UCSD-AML1 (cell line): ENCODE measurements at regions not wholly inside any gene's neighbourhood (a gene's known extent, or its start where the extent isn't known, plus 50 kb on each side); places are given as distances from the start of the nearest gene placed in this dataset.

ENCODE experiments used
- DNase-seq: peaks from one replicate; lab custom pipeline; 2025; ENCODE audit not compliant: unreplicated experiment; lab: John Stamatoyannopoulos, UW

DNA sequence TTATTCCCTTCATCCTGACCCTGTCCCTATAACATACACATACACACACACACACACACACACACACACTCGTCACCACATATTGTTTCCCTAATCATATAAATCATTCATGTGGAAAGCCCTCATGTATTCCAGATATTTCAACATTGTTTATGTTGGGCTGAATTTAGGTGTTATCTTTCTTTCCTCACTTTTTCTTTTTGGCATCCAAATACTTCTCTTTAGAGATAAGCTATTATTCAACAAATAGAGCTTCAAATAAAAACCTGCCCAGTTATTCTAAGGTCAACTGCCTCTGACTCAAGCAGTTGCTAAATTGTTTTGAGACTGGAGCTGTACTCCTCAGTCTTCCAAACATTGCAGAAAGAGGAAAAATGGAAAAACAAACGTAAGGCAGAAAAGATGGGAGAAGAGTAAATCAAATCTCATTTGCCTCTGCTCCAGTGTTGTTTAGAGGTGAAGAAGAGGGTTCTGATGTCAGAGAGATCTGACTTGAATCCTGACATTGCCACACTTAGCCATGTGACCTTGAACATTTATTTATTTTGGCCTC is 215.7 kb downstream of the GAS1 start:
- DNase-seq: no peak

DNA sequence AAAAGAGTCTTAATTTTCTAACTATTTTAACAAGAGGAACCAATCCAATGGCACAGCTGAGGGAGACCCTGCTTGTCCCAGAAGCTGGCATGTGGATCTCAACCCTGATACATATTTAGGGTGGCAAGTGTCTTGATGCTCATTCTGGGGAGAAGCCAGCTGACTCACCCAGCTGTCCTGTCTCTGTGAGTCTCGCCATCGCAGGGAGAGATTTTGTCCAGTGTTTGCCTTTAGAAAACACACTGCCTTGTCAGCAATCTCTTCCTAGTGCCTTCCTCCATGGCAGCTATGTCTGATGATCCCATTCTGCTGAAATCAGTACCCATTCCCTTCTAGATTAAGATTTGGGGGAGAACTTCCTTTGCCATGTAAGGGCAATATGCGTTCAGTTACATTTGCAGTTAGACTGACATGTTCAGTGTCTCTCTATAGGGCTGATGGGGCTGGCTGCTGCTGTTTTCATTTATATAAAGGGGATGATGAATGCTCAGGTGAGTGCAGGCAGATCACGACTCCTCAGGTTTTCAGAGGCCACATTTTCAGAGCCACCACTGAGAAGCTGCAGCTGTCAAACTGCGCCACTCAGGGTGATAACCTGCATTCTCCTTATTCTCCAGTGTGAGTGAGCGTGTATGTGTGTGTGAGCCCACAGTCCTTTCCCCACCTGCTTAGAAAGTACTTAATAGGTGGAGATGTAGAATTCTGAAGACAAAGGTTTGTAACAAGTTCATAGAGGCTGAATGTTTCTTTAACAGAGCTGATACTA is 217.0 kb downstream of the GAS1 start:
- no peak for DNase-seq

DNA sequence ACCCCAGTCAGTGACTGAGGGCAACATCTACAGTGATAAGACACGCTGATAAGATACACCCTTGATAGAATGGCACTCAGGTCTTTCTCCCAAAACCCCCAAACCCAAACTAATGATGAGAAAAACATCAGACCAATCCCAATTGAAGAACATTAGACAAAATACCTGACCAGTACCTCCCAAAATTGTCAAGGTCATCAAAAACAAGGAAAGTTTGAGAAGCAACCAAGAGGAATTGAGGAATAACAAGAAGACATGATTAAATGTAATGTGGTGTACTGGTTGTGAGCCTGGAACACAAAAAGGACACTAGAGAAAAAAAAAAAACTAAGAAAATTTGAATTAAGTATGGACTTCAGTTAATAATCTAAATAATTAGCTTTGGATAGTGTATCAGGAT is 222.8 kb downstream of the GAS1 start:
- no peak for DNase-seq

DNA sequence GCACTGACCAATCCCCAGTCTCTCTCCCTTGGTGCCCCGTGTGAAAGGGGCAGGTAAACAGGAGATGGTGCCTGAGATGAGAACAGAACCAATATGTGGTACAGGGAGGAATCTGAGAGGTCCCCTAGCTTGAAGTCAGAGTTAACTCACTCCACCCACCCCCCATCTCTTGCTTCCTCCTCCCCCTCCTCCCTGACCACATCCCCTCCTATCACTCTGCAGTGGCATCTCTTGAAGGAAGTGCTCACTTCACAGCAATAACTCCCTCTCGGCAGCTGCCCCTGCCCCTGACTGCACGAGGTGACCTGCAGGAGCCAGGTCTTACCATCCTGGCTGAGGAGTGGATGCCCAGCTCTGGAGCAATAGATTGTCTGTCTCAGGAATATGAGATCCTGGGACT is 224.0 kb downstream of the GAS1 start:
- peak; percentile 10 for DNase-seq

DNA sequence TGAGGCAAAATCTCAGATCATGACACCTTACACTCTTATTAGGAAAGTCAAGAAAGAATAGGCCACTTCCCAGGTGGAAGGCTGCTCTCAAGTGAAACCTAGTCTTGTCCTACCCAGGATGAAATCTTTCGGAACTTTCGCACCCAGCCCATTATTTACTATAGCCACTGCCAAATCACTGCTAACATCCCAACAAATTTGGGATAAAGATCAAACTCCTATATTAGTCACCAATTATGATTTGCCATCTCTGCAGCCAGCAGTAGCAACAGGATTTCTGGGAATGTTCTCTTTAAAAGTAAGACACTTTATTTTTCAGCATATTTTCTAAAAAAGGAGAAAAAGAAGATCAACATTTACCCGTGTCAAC is 224.6 kb downstream of the GAS1 start:
- DNase-seq: no peak

DNA sequence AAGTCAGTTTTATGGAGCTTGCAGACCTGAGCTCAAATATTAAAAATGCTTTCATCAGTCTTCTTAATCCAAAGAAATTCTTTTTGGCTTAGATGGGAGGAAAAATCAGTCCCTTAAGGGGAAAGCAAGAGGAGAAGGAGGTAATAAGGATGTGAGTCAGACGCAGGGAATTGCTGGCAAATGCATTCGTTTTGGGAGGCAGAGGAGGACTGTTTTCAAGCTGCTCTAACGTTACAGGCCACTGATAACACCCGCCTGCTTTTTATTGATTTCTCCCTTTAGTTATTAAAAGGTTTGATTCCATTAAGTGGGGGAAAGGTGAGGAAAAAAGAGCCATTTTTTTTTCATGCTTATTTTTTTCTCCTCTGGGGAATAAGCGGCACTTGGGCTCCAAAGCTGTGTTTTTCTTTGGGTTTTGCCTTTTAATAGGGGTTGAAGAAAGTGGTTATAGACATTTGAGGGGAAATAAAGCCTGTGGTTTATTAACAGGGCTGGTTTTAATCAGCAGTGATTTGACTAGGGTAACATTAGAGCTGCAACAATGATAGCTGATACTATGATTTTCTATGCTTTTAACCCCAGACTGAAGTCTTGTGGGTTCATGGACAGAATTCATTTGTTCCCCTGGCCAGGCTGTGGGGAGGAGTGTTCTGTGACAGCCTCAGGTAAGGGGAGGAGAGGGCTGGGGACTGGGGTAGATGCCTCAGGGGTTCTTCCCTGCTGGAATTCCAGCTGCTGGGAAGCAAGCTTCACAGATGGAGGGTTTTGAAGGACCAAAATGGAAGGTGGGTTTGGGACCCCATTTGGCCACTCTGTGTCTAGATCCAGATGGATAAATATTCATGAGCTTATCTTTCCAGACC is 225.2 kb downstream of the GAS1 start:
- DNase-seq: no peak

DNA sequence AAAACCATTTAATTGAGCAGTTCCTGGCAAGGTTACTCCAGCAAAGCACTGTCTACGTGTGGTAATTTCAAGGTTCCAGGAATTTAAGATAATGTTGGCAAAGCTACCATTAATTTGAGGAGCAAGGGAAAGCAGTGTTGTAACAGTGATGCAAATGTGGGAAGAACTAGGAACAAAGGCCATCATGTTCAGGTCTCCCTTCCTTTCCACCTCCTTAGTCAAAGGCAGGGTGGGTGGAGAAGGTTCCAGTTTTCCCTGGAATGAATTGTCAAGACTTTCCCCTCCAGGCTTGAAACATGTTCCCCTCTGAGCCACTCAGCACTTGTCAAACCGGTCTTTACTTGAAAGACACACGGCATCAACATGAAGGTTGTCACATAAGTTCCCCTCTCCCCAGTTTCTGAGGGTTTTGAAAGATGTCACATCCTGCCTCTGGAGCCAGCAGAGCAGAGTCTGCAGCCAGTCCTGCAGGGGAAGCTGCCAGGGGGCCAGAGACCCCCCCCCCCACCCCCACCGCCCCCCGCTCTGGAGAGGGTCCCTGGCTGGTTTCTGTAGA is 226.0 kb downstream of the GAS1 start:
- no peak for DNase-seq

DNA sequence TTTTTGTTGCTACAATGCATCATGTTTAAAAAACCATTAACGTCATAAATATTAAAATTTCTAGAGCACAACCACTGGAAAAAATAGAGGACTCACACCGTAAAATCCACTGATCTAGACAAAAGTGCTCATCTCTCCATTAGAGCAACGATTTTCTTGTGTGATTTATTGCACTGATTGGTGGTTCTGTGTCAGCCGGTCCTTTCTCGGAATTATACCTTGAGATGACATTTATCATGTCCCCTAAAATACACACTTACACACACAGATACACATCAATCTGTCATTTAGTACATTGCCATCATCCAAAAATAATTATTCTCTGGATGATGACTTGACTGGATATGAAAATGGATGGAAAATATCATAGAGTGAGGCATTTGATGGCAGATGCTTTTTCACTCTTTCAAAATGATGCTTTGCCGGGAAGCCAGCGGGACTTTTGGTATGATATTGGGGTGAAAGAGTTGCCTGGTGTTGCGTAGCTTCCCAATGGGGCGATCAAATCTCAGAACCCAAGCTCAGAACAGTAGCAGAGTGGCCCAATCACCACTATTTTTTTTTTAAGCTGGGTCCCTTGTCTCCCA is 226.6 kb downstream of the GAS1 start:
- DNase-seq: no peak

DNA sequence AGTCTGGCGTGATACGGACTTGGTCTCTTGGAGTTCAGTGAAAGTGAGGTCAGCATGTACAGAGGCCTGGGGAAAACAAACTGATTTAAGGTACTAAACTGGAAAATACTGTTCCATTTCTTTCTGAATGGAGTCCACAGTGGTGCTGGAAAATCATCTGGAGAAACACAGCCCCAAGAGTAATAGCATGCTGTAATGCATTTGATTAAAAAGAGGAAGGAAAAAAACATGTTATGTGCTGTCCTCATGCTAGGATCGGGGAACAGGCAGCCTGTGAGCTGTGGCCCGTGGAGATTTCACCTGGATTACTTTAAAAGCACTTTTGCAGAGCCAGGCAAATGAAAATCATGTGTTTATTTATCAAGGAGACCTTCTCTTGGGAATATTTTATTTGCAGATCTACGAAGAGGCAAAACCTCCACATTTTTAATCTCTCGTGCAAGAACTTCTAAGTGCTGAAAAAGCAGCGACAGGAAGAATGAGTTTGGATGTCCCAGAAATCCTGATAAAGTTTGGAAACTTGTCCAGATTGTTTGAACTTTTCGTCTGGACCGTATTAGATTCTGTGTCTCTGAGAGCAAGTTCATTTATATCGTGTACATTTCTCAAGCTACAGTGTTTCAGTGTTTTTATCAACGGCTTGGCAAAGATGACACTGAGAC is 228.8 kb downstream of the GAS1 start:
- DNase-seq: no peak

DNA sequence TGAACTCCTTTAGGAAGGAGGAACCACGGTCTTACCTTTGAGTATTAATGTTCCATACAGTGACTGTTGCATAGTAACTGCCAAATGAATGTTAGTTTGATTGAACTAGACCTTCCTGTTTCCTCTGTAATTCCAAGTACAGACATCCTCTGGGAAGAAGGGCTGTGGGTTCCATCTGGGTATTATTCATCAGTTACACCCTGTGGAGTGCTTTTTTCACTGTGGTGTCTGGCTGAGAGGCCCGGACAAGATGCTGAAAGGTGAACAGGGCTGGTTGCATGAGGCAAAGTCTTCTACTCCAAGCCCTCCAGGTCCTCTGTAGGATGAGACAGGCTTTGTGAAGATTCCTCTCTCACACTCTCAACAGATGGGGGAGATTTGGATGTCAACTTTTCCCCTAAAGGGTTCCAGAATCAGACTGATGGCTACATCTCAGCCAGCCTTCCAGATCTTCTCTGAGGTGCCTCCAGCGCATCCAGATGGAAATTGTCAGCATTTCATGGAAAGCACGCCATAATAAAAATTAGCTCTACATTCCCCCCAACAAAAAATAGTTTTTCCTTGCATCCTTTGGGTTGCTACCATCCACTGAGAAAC is 230.9 kb downstream of the GAS1 start:
- no peak for DNase-seq

DNA sequence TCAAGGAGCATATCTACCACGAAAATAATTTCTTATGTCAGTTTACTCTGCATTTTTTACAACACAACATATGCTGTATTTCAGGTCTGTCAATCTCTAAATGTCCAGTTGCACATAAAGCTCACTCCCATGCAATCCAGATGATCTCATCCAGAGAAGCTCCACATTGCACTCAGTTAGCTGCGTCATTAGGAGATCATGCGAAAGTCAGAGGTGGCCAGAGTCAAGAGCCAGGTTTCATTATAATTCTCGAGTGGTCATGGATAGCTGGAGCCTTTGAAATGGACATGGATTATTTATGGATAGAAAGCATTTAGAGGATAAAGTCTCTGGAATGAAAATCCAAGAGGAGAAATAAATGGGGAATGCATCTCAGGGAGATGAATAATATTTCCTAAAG is 232.3 kb downstream of the GAS1 start:
- DNase-seq: no peak

DNA sequence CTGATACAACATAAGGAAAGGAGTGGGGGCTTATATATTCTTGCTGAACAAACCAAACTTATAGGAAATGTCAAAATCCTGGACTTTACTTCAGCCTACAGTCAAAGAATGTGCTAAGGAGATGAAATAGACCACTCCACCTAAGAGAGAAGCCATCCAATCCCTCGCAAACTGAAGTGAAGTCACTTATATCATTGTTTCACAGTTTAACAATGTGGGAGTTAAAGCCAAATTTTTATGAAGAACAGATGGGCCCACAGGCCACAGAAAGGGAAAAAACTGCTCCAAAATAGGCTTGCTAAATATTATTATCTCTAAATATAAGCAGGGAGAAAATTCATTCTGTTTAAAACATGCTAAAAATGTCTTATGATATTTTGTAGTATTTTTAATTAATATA is 233.3 kb downstream of the GAS1 start:
- no peak for DNase-seq

DNA sequence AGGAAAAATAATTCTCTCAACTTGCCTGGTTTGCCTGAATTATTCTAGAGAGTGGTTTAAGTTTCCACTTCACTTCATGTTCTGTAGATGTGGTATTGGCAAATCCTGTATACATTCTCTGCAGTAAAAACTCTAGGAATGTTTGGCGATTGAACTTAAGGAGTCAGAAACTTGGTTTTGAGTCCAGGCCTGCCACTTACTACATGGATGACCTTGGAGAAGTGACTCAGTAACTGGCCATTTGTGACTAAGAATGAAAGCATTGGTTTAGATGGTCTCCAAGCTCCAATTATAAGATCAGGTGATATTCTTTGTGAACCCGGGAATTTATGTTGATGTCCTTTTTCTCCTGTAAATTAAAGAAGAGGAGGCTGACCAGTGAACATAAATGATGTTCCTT is 233.8 kb downstream of the GAS1 start:
- no peak for DNase-seq

DNA sequence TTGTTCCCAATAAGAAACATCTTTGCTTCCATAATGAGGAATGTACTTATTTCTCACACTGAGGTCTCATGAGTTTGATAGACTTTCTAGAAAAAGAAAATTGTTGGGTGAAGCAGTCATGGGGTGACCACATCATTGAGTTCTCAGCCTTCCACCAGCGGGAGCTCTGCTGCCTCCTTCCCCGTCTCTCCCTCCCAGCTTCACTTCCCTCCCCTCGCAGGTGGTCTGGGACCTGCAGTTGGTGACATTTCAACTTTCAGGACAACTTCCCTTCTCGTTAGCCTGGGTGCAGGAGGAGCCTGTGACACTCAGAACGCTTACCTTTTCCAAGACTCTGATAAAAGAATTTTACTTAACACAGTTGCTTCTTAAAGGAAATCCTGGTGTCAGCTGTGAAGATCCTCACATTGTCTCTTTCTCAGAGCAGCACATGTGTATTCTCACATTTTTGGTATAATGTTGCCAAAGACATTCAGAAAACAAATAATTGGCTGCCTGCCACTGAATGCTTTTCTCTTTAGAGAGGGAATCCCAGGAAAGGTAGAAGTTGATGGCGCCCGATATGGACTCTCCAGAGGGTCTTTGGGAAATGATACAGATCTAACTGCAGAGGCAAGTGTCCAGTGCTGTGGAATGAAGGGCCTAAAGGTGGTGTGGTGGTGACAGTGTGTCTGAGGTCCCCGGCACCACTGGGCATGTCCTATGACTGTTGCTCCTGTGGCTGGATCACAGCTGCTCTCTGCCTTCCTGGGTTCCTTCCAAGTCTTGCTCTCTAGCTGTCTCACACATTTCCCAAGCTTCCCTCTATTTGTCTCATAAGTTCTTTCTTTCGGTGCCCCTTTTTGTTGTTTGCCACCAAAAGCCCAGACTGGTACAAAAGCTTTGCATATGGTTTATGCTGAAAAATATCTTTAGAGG is 238.1 kb downstream of the GAS1 start:
- no peak for DNase-seq

DNA sequence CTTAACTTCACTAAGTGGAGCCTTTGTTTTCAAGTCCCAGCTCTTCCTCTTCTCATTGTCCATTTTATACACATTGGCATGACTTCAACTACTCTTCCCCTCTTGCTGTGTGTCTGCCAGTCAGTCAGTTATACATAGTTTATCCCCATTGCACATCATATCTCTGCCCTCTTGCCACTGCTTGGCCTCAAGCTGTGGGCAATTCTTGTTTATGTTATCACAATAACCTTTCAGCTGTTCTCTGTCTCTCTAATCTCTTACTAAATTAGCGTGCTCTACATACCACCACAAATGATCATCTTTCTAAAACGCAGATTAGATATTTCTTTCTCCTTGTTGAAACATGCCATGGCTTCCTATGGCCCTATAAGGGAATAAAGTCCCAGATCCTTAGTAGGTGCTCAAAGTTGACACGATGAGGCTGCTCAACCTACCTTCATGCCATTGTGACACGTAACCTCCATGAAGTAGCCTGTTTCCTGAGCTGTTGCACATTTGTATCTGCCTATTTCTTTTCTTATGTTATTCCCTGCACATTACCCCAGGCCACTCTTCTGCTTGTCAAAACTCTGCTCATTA is 239.3 kb downstream of the GAS1 start:
- no peak for DNase-seq

DNA sequence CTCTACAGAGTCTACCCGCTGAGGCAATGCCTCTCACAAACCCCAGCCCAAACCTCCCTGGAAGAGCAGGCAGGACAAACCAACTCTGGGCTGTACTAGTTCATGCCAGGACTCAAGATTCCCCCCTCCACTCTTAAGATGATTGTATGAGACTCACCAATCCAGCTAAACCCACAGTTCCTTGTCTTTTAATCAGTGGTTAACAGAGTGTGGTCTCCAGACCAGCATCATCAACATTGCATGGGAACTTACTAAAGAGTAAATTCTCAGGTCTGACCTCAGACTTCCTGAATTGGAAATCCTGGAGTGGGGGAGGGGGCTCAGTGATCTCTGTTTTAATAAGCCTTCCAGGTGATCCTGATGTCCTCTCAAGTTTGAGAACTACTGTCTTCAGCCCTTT is 240.9 kb downstream of the GAS1 start:
- no peak for DNase-seq

DNA sequence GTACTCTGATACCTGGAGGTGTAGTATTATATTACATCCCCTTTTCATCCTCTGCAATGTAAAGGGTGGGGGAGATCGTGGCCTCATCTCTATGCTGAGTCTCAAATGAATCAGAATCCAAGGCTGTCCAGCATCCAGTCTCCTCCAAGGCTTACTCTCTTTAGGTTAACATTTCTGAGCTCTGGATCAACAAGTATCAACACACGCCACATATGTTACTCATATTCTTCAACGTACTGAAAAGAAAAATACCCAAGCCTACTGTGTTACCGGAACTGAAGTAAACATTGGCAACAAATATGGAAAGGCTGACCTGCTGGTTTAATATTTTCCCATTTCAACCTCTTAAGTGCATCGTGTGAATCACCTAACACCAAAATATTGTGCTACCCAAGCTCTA is 241.8 kb downstream of the GAS1 start:
- no peak for DNase-seq

DNA sequence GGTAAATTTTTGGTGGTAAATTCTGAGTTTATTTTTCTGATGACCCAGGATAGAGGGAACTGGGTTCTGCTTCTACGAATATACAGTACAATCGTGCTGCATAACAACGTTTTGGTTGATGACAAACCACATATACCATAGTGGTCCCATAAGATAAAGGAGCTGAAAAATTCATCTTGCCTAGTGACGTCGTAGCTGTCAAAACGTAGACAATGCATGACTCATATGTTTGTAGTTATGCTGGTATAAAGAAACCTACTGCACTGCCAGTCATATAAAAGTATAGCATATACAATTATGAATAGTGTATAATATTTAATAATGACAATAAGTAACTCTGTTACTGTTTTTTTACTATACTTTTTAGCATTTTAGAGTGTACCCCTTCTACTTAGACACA is 244.0 kb downstream of the GAS1 start:
- no peak for DNase-seq

DNA sequence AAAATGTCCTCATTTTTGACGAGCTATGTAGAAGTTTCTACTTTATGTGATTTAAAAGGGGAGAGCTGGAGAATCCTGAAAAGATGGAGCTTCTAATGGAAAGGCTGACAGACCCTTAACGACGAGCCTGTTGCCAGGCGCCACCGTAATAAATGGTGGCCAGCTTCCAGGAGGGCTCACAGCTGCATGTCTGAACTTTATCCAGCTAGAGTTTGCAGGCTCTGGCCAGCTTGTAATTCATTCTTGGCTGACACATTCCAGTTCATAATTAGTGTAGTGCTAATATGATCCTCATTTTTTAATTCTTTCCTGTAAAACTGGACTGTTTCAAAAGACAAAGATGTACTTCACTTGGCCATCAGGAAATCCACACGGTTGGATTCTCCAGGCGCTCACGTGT is 246.7 kb downstream of the GAS1 start:
- no peak for DNase-seq
